OCI-LY7 (cell line): ENCODE measurements at regions not wholly inside any gene's neighbourhood (a gene's known extent, or its start where the extent isn't known, plus 50 kb on each side); places are given as distances from the start of the nearest gene placed in this dataset.

Experiments
- BruUV-seq: library from RNA; stranded (reverse); fragments of 400-500 nt; replicated peaks from 2 replicates; lab custom pipeline; 2021; lab: Mats Ljungman, UMichigan
- CTCF ChIA-PET: fragments of 300-600 bp; sonication (Branson Sonifier 250); formaldehyde crosslinking; loops from one replicate; lab custom pipeline; 2022; ENCODE audit warnings: antibody characterized with exemption; ENCODE audit not compliant: unreplicated experiment; lab: Charles Lee
- POLR2A ChIA-PET: fragments of 300-600 bp; sonication (Branson Sonifier 250); formaldehyde crosslinking; loops from one replicate; lab custom pipeline; 2022; ENCODE audit warnings: antibody characterized with exemption; lab: Charles Lee
- DNase-seq: peaks from one replicate; pipeline ENCODE4 v3.0.0-alpha.2; 2015; ENCODE audit warnings: low spot score
- H2AFZ ChIP-seq: fragments of 200-600 bp; sonication (generic), shearing (Covaris generic); 2 replicates; pipeline ENCODE4 v1.6.1; 2014; ENCODE audit warnings: mild to moderate bottlenecking, antibody characterized with exemption, low read length, moderate library complexity
- H3K27ac ChIP-seq: fragments of 200-600 bp; sonication (generic); 2 replicates; pipeline ENCODE4 v1.5.1; 2014; ENCODE audit warnings: mixed run types, low read depth, mild to moderate bottlenecking, moderate library complexity, low read length, inconsistent platforms; ENCODE audit not compliant: poor library complexity, severe bottlenecking
- H3K36me3 ChIP-seq: fragments of 200-600 bp; sonication (generic); 2 replicates; pipeline ENCODE4 v1.6.1; 2014; ENCODE audit warnings: mild to moderate bottlenecking, antibody characterized with exemption, low read length, moderate library complexity, mixed read lengths; ENCODE audit not compliant: insufficient read depth
- H3K4me1 ChIP-seq: fragments of 200-600 bp; sonication (generic); 2 replicates; pipeline ENCODE4 v1.5.1; 2014; ENCODE audit warnings: mild to moderate bottlenecking, low read length; ENCODE audit not compliant: insufficient read depth, poor library complexity, severe bottlenecking
- H3K4me2 ChIP-seq: fragments of 200-600 bp; sonication (generic); 2 replicates; pipeline ENCODE4 v1.6.1; 2014; ENCODE audit warnings: mild to moderate bottlenecking, low read length
- H3K4me3 ChIP-seq: fragments of 200-600 bp; sonication (generic); 2 replicates; pipeline ENCODE4 v1.5.1; 2014; ENCODE audit warnings: mild to moderate bottlenecking, low read depth, low read length; ENCODE audit not compliant: poor library complexity, severe bottlenecking
- H3K79me2 ChIP-seq: fragments of 200-600 bp; sonication (generic); 2 replicates; pipeline ENCODE4 v1.6.1; 2016; ENCODE audit warnings: low read depth, mild to moderate bottlenecking, low read length, moderate library complexity, mixed read lengths; ENCODE audit not compliant: insufficient read depth
- H3K9me2 ChIP-seq: fragments of 200-600 bp; sonication (generic); 2 replicates; pipeline ENCODE4 v1.6.1; 2016; ENCODE audit warnings: mild to moderate bottlenecking, low read length, mixed read lengths; ENCODE audit not compliant: insufficient read depth
- H3K9me3 ChIP-seq: fragments of 200-600 bp; sonication (generic); 2 replicates; pipeline ENCODE4 v1.6.1; 2014; ENCODE audit warnings: mild to moderate bottlenecking, mixed run types, low read length, mixed read lengths
- H4K20me1 ChIP-seq: fragments of 200-600 bp; sonication (generic); 2 replicates; pipeline ENCODE4 v1.6.1; 2014; ENCODE audit warnings: mild to moderate bottlenecking, antibody characterized with exemption, low read length, moderate library complexity, mixed read lengths; ENCODE audit not compliant: insufficient read depth
- EZH2phosphoT487 ChIP-seq: fragments of 200-600 bp; sonication (generic); IDR thresholded peaks from 2 replicates; pipeline ENCODE4 v1.6.1; 2018; ENCODE audit warnings: low read depth, borderline replicate concordance, mild to moderate bottlenecking, mixed run types, antibody characterized with exemption, low read length, moderate library complexity, mixed read lengths
- intact Hi-C: fragments of 100-400 bp; cut with micrococcal nuclease; formaldehyde crosslinking; loops from one replicate; pipeline ENCODE4 v1.10.0; 2022; ENCODE audit not compliant: unreplicated experiment
- TF ChIP-seq, protein P1 (sequence below): fragments of 200-600 bp; sonication (generic); conservative IDR thresholded peaks from 2 replicates; pipeline ENCODE4 v1.5.1; 2014; ENCODE audit warnings: mild to moderate bottlenecking, antibody characterized with exemption, low read length, moderate library complexity, mixed read lengths

DNA sequence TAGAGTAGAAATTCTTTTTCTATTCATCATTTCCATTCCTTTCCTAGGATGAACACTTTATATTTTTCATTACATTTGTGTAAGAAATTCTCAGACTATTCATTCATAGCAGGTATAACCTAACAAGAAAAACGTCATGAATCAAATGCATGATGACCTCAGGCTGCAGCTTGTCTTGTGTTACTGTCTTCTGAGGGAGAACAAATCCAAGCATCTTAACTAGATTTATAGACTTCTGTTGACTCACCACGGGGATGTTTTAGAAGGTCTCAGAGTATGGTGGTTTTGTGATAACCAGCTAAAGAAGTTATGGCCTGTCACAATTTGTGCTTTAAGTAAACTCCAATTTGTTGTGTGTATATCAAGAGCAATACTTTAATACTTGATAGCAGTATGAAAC, 102.7 kb downstream of the ANKRD7 start:
- TF ChIP-seq EZH2phosphoT487: no peak
- TF ChIP-seq, protein P1, sequence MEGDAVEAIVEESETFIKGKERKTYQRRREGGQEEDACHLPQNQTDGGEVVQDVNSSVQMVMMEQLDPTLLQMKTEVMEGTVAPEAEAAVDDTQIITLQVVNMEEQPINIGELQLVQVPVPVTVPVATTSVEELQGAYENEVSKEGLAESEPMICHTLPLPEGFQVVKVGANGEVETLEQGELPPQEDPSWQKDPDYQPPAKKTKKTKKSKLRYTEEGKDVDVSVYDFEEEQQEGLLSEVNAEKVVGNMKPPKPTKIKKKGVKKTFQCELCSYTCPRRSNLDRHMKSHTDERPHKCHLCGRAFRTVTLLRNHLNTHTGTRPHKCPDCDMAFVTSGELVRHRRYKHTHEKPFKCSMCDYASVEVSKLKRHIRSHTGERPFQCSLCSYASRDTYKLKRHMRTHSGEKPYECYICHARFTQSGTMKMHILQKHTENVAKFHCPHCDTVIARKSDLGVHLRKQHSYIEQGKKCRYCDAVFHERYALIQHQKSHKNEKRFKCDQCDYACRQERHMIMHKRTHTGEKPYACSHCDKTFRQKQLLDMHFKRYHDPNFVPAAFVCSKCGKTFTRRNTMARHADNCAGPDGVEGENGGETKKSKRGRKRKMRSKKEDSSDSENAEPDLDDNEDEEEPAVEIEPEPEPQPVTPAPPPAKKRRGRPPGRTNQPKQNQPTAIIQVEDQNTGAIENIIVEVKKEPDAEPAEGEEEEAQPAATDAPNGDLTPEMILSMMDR: no peak
- no peak overlapping the region for H3K4me3 ChIP-seq
- H4K20me1 ChIP-seq: no peaks in the 10 kb centered on the region
- POLR2A ChIA-PET: interaction anchor here (0.5 to 1.5 kb wide), 3 partner anchors 20 to 846 kb away, joined by 3 to 4 read pairs (median 3); no protein-coding TSS in a partner anchor
- CTCF ChIA-PET: no interaction called here
- no peaks in the 10 kb centered on the region for H3K36me3 ChIP-seq
- H2AFZ ChIP-seq: no peak overlapping the region
- H3K79me2 ChIP-seq: no peaks in the 10 kb centered on the region
- no peaks in the 10 kb centered on the region for H3K9me2 ChIP-seq
- H3K27ac ChIP-seq: no peak overlapping the region
- DNase-seq: no peak
- BruUV-seq: no TSS peak
- no peaks in the 10 kb centered on the region for H3K4me1 ChIP-seq
- no peak overlapping the region for H3K4me2 ChIP-seq
- no peaks in the 10 kb centered on the region for H3K9me3 ChIP-seq
- intact Hi-C loops: no loop called here

DNA sequence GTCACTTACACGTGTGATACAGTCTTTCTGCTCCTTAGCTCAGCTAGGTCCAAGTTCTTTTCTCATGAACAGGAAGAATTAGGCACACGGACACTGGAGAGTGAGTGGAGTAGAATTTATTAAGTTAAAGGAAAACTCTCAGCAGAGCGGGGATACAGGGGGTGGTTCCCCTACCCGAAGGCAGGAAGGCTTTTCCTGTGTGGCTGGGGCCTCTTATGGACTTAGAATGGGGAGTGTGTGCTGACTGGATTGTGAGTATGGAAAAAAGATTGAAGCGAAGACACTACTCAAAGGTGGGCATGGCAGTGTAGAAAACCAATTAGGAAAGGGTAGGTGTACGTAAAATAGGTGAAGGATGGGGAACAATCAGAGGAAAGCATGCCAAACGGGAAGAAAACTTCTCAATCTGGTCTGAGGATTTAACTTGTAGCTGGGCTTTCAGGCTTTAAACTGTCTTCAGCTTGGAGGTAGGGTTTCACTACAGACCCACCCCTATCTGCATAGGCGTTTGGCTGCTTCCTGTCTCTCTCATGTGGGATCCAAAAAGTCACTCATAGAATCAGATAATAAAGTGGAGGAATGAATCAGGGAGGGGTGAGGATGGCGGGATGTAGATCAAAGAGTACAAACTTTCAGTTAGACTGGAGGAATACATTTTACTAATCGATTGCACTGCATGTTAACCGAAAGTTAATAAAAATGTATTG, 104.2 kb downstream of the ANKRD7 start:
- H4K20me1 ChIP-seq: no peaks in the 10 kb centered on the region
- no peak overlapping the region for H2AFZ ChIP-seq
- no peaks in the 10 kb centered on the region for H3K36me3 ChIP-seq
- H3K9me3 ChIP-seq: no peaks in the 10 kb centered on the region
- intact Hi-C loops: no loop called here
- no peak overlapping the region for H3K4me2 ChIP-seq
- DNase-seq: no peak
- no peak for TF ChIP-seq EZH2phosphoT487
- TF ChIP-seq, protein P1: no peak
- no peak overlapping the region for H3K27ac ChIP-seq
- H3K79me2 ChIP-seq: no peaks in the 10 kb centered on the region
- CTCF ChIA-PET: no interaction called here
- no peaks in the 10 kb centered on the region for H3K4me1 ChIP-seq
- BruUV-seq: no TSS peak
- POLR2A ChIA-PET: interaction anchor here (0.6 kb wide), 1 partner anchor 610 kb away, joined by 3 read pairs; no protein-coding TSS in a partner anchor
- H3K9me2 ChIP-seq: no peaks in the 10 kb centered on the region
- H3K4me3 ChIP-seq: no peak overlapping the region

DNA sequence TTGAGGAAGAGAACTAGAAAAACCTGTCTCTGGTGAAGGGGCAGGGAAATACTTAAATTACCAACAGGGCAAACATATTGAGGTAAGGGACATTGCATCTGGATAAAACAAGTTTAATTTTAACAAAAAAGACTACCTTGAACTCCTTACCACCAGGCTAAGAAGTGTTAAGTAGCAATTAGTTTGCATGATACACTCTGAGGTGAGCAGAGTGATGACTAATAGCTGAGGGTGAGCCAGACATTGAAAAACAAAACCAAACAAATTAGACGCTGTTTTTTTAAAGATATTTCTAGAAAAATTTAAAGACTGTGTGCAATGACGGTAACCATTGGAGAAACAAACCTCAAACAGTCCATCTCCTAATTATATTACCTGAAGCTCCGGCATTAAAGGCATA, 105.9 kb downstream of the ANKRD7 start:
- Histone ChIP-seq H3K4me2 (no peak overlapping the region), H3K9me2 (no peaks in the 10 kb centered on the region), H3K79me2 (no peaks in the 10 kb centered on the region), H3K4me3 (no peak overlapping the region), H2AFZ (no peak overlapping the region), H3K27ac (no peak overlapping the region), H3K36me3 (no peaks in the 10 kb centered on the region), H3K9me3 (no peaks in the 10 kb centered on the region), H4K20me1 (no peaks in the 10 kb centered on the region), H3K4me1 (no peaks in the 10 kb centered on the region)
- ChIA-PET POLR2A (no interaction called here), CTCF (no interaction called here)
- intact Hi-C loops: no loop called here
- no TSS peak for BruUV-seq
- no peak for DNase-seq
- TF ChIP-seq, protein P1: no peak
- no peak for TF ChIP-seq EZH2phosphoT487
